SH-SY5Y (cell line): ENCODE measurements at regions not wholly inside any gene's neighbourhood (a gene's known extent, or its start where the extent isn't known, plus 50 kb on each side); places are given as distances from the start of the nearest gene placed in this dataset.

Experiments used
- GATA2 ChIP-seq: IDR thresholded peaks from 2 replicates; pipeline ENCODE4 v1.6.1; 2011; ENCODE audit warnings: mild to moderate bottlenecking, low read depth, low read length
- GATA3 ChIP-seq: IDR thresholded peaks from 2 replicates; pipeline ENCODE4 v1.6.1; 2011; ENCODE audit warnings: low read depth, mild to moderate bottlenecking, low read length, moderate library complexity

- TF ChIP-seq GATA2 (no peak), GATA3 (no peak)
Measured at GRCh38 chr12:94714378-94715114, 64.2 kb upstream of the TMCC3 start.
